ENCODE measurements at regions not wholly inside any gene's neighbourhood (a gene's known extent, or its start where the extent isn't known, plus 50 kb on each side); places are given as distances from the start of the nearest gene placed in this dataset.

- ChIA-PET CTCF (no interaction called here), POLR2A (no interaction called here)
- TF ChIP-seq CTCF (IDR thresholded peaks at IDR 0.05; ENCODE audit: control extremely low read depth, extremely low read depth, low read depth, missing control alignments): no peak
- DNase-seq (ENCODE audit: extremely low spot score): no peak
Measured at GRCh38 chrX:130974323-130974722, 71.3 kb upstream of the ENOX2 start.

- DNase-seq (ENCODE audit: extremely low spot score): peak; percentile 8
- peak; percentile 40 for TF ChIP-seq CTCF (IDR thresholded peaks at IDR 0.05; ENCODE audit: control extremely low read depth, extremely low read depth, low read depth, missing control alignments)
- ChIA-PET POLR2A (no interaction called here), CTCF (interaction anchor here (2.0 kb wide), 1 partner anchor 701 kb away, joined by 7 read pairs; no protein-coding TSS in a partner anchor)
Measured at GRCh38 chrX:130975947-130976346, 72.9 kb upstream of the ENOX2 start.

GRCh38 chrX:130981836-130982235, 76.3 kb upstream of the ARHGAP36 start:
- ChIA-PET POLR2A (no interaction called here), CTCF (interaction anchor here (1.3 kb wide), 1 partner anchor 10 kb away, joined by 3 read pairs; no protein-coding TSS in a partner anchor)
- DNase-seq (ENCODE audit: extremely low spot score): no peak
- TF ChIP-seq CTCF (IDR thresholded peaks at IDR 0.05; ENCODE audit: control extremely low read depth, extremely low read depth, low read depth, missing control alignments): no peak

GRCh38 chrX:130984782-130985181, 73.4 kb upstream of the ARHGAP36 start:
- no peak for DNase-seq (ENCODE audit: extremely low spot score)
- ChIA-PET CTCF (interaction anchor here (1.3 to 1.4 kb wide), 2 partner anchors 10 to 17 kb away, joined by 3 to 4 read pairs; no protein-coding TSS in a partner anchor), POLR2A (no interaction called here)
- no peak for TF ChIP-seq CTCF (IDR thresholded peaks at IDR 0.05; ENCODE audit: control extremely low read depth, extremely low read depth, low read depth, missing control alignments)

GRCh38 chrX:130987241-130987640, 70.9 kb upstream of the ARHGAP36 start:
- ChIA-PET CTCF (interaction anchor here (0.8 kb wide), 1 partner anchor 10 kb away, joined by 3 read pairs; no protein-coding TSS in a partner anchor), POLR2A (no interaction called here)
- no peak for TF ChIP-seq CTCF (IDR thresholded peaks at IDR 0.05; ENCODE audit: control extremely low read depth, extremely low read depth, low read depth, missing control alignments)
- DNase-seq (ENCODE audit: extremely low spot score): no peak

GRCh38 chrX:130990723-130991122, 67.4 kb upstream of the ARHGAP36 start:
- ChIA-PET CTCF (no interaction called here), POLR2A (no interaction called here)
- DNase-seq (ENCODE audit: extremely low spot score): no peak
- TF ChIP-seq CTCF (IDR thresholded peaks at IDR 0.05; ENCODE audit: control extremely low read depth, extremely low read depth, low read depth, missing control alignments): no peak

GRCh38 chrX:130994671-130995070, 63.5 kb upstream of the ARHGAP36 start:
- DNase-seq (ENCODE audit: extremely low spot score): peak; percentile 10
- TF ChIP-seq CTCF (IDR thresholded peaks at IDR 0.05; ENCODE audit: control extremely low read depth, extremely low read depth, low read depth, missing control alignments): peak; percentile 24
- ChIA-PET CTCF (interaction anchor here (0.7 to 1.7 kb wide), 10 partner anchors 8 to 795 kb away, joined by 3 to 4 read pairs (median 3); no protein-coding TSS in a partner anchor), POLR2A (no interaction called here)
